ENCODE measurements at regions not wholly inside any gene's neighbourhood (a gene's known extent, or its start where the extent isn't known, plus 50 kb on each side); places are given as distances from the start of the nearest gene placed in this dataset.

GRCh38 chr2:9082158-9082557, 78.7 kb upstream of the MBOAT2 start:
- Histone ChIP-seq H2AFZ (ENCODE audit: low read length) (no peak overlapping the region), H3K9ac (ENCODE audit: low read length) (no peak overlapping the region), H3K9me3 (ENCODE audit: low read length) (no peaks in the 10 kb centered on the region), H3K27ac (ENCODE audit: low read length) (no peak overlapping the region), H3K4me2 (ENCODE audit: low read length) (no peak overlapping the region), H3K27me3 (ENCODE audit: low read length) (no peaks in the 10 kb centered on the region), H3K79me2 (ENCODE audit: low read length) (no peaks in the 10 kb centered on the region), H3F3A (ENCODE audit: low read length, unreplicated experiment) (no peaks in the 10 kb centered on the region), H3K4me1 (ENCODE audit: insufficient read depth, low read length) (no peaks in the 10 kb centered on the region), H3K9me2 (replicated peaks; ENCODE audit: low read length) (no peaks in the 10 kb centered on the region), H3K36me3 (ENCODE audit: low read depth, low read length) (no peaks in the 10 kb centered on the region), H4K20me1 (ENCODE audit: low read length) (no peaks in the 10 kb centered on the region), H3K4me3 (ENCODE audit: low read length) (no peak overlapping the region)
- no TSS peak for BruUV-seq (replicated peaks)
- TF ChIP-seq CTCF (conservative IDR thresholded peaks at IDR 0.05; ENCODE audit: low read depth, low read length) (no peak), EZH2 (IDR thresholded peaks at IDR 0.05; ENCODE audit: low read length, unreplicated experiment) (no peak), EZH2phosphoT487 (IDR thresholded peaks at IDR 0.05; ENCODE audit: borderline replicate concordance, low read length) (no peak)
- DNase-seq (no peak), ATAC-seq (no peak)
- intact Hi-C loops (cut with micrococcal nuclease), result no loop called here
- ChIA-PET POLR2A (ENCODE audit: unreplicated experiment) (no interaction called here), CTCF (no interaction called here)

DNA sequence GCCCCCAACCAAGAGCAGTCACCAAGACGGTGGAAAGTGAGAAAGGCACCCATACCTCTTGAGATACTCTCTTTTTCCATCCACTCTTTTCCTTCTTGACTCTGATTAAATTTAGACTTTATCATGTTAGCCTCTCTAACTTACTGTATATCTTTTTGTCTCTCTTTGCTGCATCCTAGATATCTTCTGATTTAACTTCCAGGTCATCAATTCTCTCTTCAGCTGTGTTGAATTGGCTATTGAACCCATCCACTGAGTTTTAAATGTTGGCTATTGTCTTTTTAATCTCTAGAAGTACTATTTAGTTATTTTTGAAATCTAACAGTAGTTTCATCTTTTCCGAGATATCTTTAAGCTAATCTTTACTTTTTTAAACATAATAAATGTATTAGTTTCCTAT, 78.3 kb upstream of the MBOAT2 start:
- H3K9me2 ChIP-seq (replicated peaks; ENCODE audit: low read length), result no peaks in the 10 kb centered on the region
- no peak for TF ChIP-seq EZH2phosphoT487 (IDR thresholded peaks at IDR 0.05; ENCODE audit: borderline replicate concordance, low read length)
- TF ChIP-seq CTCF (conservative IDR thresholded peaks at IDR 0.05; ENCODE audit: low read depth, low read length), result no peak
- TF ChIP-seq EZH2 (IDR thresholded peaks at IDR 0.05; ENCODE audit: low read length, unreplicated experiment), result no peak
- no peaks in the 10 kb centered on the region for H3K9me3 ChIP-seq (ENCODE audit: low read length)
- no peaks in the 10 kb centered on the region for H3K27me3 ChIP-seq (ENCODE audit: low read length)
- CTCF ChIA-PET, result no interaction called here
- no peak for DNase-seq
- H4K20me1 ChIP-seq (ENCODE audit: low read length), result no peaks in the 10 kb centered on the region
- H3K36me3 ChIP-seq (ENCODE audit: low read depth, low read length), result no peaks in the 10 kb centered on the region
- no peak overlapping the region for H3K27ac ChIP-seq (ENCODE audit: low read length)
- H3K9ac ChIP-seq (ENCODE audit: low read length), result no peak overlapping the region
- H2AFZ ChIP-seq (ENCODE audit: low read length), result no peak overlapping the region
- POLR2A ChIA-PET (ENCODE audit: unreplicated experiment), result no interaction called here
- no peak overlapping the region for H3K4me2 ChIP-seq (ENCODE audit: low read length)
- H3K79me2 ChIP-seq (ENCODE audit: low read length), result no peaks in the 10 kb centered on the region
- no peak for ATAC-seq
- intact Hi-C loops (cut with micrococcal nuclease), result no loop called here
- no peaks in the 10 kb centered on the region for H3F3A ChIP-seq (ENCODE audit: low read length, unreplicated experiment)
- no TSS peak for BruUV-seq (replicated peaks)
- H3K4me3 ChIP-seq (ENCODE audit: low read length), result no peak overlapping the region
- H3K4me1 ChIP-seq (ENCODE audit: insufficient read depth, low read length), result no peaks in the 10 kb centered on the region

GRCh38 chr2:9078405-9078804, 74.9 kb upstream of the MBOAT2 start:
- Histone ChIP-seq H4K20me1 (ENCODE audit: low read length) (no peaks in the 10 kb centered on the region), H3F3A (ENCODE audit: low read length, unreplicated experiment) (no peaks in the 10 kb centered on the region), H3K4me2 (ENCODE audit: low read length) (no peak overlapping the region), H3K4me3 (ENCODE audit: low read length) (no peak overlapping the region), H3K79me2 (ENCODE audit: low read length) (no peaks in the 10 kb centered on the region), H3K9me3 (ENCODE audit: low read length) (no peaks in the 10 kb centered on the region), H3K4me1 (ENCODE audit: insufficient read depth, low read length) (peaks cover 8% of the 10 kb centered on the region), H3K9me2 (replicated peaks; ENCODE audit: low read length) (no peaks in the 10 kb centered on the region), H3K27ac (ENCODE audit: low read length) (no peak overlapping the region), H3K36me3 (ENCODE audit: low read depth, low read length) (no peaks in the 10 kb centered on the region), H3K27me3 (ENCODE audit: low read length) (no peaks in the 10 kb centered on the region), H2AFZ (ENCODE audit: low read length) (no peak overlapping the region), H3K9ac (ENCODE audit: low read length) (no peak overlapping the region)
- ATAC-seq (no peak), DNase-seq (no peak)
- ChIA-PET CTCF (no interaction called here), POLR2A (ENCODE audit: unreplicated experiment) (no interaction called here)
- intact Hi-C loops (cut with micrococcal nuclease), result no loop called here
- TF ChIP-seq EZH2phosphoT487 (IDR thresholded peaks at IDR 0.05; ENCODE audit: borderline replicate concordance, low read length), result no peak
- TF ChIP-seq CTCF (conservative IDR thresholded peaks at IDR 0.05; ENCODE audit: low read depth, low read length), result no peak
- no peak for TF ChIP-seq EZH2 (IDR thresholded peaks at IDR 0.05; ENCODE audit: low read length, unreplicated experiment)
- no TSS peak for BruUV-seq (replicated peaks)

Data from PC-3 (cell line).